ENCODE measurements at regions not wholly inside any gene's neighbourhood (a gene's known extent, or its start where the extent isn't known, plus 50 kb on each side); places are given as distances from the start of the nearest gene placed in this dataset.
"Not testable (repeated sequence)": the region's sequence is repeated elsewhere in the genome, so short reads cannot be mapped to it uniquely, and the experiment has no call there.

DNA sequence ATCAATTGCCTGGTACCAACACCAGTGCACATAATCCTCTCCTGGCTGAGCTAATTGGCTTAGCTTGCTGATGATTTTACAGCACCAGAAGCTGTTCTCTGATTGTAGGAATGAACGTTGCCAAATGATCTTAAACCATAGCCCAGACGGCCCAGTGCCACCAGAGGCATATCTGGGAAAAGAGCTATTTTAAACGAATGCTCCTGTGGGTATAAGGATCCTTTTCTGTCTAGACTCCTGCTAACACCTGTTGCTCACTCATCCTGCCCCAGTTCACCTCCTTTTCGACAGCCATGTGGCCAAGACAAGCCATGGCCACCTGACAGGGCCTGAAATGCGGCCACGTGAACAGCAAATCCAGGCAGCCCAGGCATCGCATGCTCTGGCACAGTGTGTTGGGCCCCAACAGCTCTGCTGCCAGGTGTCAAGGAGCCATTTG, 289.9 kb upstream of the SLC30A5 start:
- DNase-seq (ENCODE audit: low read depth), result no peak

- DNase-seq (ENCODE audit: low read depth), result no peak
Measured at GRCh38 chr5:68804343-68804742, 289.5 kb upstream of the SLC30A5 start.

- no peak for DNase-seq (ENCODE audit: low read depth)
Measured at GRCh38 chr5:68805444-68805843, 288.4 kb upstream of the SLC30A5 start.

GRCh38 chr5:68817632-68818031, 276.2 kb upstream of the SLC30A5 start:
- DNase-seq (ENCODE audit: low read depth), result no peak

DNA sequence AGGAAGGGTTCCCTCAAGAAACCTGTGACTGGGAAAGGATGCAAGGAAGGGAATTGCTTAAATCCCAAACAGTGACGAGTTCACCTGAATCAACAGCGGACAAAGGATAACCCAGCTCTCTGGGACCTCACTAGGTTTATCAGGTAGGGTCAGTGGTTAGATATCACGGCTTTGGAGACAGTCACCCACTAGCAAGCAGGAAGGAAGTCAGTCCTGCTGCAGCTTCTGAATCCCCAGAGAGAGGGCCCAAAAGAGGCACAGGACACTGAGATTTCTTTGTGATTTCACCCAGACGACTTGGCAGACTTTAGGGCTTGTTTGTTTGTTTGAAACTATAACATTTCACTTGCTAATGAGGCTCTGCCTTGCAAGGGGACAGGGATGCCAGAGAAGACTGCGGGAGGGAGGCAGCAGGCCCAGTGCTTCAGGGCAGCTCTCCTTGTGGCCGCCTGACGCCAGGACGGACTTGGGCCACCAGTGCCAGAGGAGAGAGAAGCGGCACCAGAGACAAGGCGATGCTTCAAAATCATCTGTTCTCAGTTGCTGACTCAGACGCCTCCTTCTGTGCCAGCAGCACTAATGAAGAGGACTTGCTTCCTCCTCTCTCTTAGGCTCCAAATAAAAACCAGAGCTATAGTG, 275.6 kb upstream of the SLC30A5 start:
- DNase-seq (ENCODE audit: low read depth), result no peak

GRCh38 chr5:68818870-68819269, 274.9 kb upstream of the SLC30A5 start:
- no peak for DNase-seq (ENCODE audit: low read depth)

DNA sequence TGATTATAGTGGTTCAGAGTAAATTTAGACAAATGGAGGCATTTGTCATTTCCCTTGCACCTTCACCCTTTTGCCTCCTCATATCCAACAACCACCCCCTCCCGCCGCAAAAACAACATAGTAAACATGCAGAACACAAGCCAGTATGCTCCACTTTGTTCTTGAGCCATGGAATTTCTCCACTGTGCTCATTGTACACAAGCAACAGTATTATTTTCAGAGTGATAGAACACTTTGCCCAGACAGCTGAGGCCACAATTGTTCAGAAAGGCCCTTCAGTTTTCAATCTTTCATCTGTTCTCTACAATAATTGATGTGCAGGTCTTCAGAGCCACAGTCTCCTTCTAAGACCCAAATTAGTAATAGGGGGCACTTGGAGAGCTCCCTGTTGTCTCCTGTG, 272.8 kb upstream of the SLC30A5 start:
- no peak for DNase-seq (ENCODE audit: low read depth)

- no peak for DNase-seq (ENCODE audit: low read depth)
Measured at GRCh38 chr5:68822796-68823195, 271.0 kb upstream of the SLC30A5 start.

- no peak for DNase-seq (ENCODE audit: low read depth)
Measured at GRCh38 chr5:68823301-68823700, 270.5 kb upstream of the SLC30A5 start.

DNA sequence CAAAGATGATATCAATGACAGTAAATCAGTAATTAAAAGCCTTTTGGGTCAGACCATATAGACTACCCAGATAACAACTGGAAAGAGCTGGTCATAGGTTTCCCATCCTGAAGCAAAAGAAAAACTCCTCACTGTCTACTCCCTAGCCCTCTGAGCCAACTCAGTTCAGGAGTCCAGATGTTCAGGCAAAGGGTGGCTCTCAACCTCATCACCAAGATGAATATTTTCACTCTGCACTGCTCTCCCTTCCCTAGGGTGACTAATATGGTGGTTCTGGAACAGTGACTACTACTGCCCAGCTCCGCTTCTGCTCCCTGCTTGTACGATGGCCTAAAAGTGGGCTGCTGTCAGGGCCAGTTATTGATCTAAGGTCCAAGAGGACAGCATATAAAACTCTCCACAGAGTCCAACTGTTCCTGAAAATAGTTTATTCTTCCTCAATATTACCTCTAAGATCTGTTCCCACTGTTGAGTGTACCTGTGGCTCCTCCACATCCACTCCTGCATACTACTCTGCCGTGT, 263.4 kb upstream of the SLC30A5 start:
- DNase-seq (ENCODE audit: low read depth), result no peak

GRCh38 chr5:68834491-68834981, 259.3 kb upstream of the SLC30A5 start:
- DNase-seq (ENCODE audit: low read depth), result no peak

DNA sequence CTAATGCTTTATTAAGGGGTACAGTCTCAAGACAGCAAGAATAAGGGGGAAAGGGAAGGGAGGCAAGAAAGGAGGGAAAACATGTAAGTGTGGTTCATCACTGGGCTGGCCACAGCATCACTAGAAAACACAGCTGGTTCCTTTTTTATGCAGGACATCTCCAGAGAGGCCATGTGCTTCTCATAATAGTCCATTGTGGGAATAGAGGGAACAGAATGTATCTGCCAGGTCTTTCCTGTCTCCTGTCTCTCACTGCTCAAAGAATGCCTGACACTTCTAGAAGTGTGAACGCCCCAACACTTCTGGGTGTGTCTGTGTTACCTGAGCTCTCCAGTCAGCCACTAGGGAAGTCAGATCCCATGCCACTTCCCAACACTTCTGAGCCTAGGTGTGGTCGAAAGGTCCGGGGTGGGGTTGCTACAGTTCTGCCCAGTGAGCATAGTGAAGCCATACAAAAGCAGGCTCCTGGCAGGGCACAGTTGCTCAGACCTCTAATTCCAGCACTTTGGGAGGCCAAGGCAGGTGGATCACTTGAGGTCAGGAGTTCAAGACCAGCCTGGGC, 255.6 kb upstream of the SLC30A5 start:
- no peak for DNase-seq (ENCODE audit: low read depth)

GRCh38 chr5:68839019-68839552, 254.7 kb upstream of the SLC30A5 start:
- no peak for DNase-seq (ENCODE audit: low read depth)

GRCh38 chr5:68843624-68844364, 250.0 kb upstream of the SLC30A5 start:
- DNase-seq (ENCODE audit: low read depth), result no peak

DNA sequence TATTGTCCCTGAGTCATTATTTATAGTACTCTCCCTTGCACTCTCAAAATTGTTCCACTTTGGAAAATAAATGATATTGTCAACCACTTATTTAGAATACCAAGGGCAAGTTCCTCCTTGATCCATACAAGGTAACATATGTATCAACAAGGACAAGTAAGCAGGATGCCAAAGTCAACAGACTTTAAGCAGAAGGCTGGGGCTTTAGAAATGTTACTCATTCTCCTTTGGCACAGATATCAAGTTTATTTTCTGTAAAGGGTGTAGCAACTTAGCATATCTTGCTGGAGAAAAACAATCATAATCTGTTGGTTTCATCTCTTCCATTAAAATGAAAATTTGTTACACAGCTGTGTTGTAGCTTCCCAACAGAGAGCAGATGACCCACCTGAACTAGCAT, 248.7 kb upstream of the SLC30A5 start:
- no peak for DNase-seq (ENCODE audit: low read depth)

GRCh38 chr5:68846828-68847227, 247.0 kb upstream of the SLC30A5 start:
- DNase-seq (ENCODE audit: low read depth), result no peak

DNA sequence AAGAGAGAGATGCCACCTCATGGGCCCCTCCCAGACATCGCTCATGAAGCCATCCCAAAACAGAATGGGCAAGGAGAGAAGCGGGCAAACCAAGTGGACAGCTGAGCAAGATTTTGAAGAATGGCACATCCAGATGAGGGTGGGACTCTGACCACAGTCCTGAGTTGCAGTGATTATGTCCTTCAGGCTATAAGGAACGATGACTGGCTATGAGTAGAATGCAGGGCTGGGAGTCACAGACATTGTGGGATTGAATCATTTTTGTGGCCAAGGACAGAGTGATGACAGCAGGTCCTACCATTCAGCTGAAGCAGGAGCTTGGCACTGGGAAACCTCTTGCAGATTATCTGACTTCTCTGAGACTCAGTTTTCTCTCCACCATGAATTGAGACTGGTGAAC, 245.7 kb upstream of the SLC30A5 start:
- DNase-seq (ENCODE audit: low read depth), result no peak

DNA sequence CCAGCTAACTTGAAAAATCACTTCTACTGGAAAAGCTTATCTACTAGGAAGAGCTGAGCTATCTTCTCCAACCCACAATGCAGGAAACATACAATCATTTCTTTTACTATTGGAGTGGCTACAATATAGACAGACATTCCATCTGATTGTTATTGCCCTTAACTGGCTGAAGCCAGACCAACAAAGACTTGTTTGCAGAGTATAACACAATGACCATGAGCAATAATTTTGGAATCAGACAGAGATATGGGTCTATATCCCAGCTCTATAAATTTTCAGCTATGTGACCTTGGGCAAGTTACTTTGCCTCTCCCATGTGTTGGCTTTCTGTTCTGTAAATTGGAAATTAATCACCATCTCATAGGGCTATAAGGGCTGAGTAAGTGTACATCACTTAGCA, 244.7 kb upstream of the SLC30A5 start:
- no peak for DNase-seq (ENCODE audit: low read depth)

DNA sequence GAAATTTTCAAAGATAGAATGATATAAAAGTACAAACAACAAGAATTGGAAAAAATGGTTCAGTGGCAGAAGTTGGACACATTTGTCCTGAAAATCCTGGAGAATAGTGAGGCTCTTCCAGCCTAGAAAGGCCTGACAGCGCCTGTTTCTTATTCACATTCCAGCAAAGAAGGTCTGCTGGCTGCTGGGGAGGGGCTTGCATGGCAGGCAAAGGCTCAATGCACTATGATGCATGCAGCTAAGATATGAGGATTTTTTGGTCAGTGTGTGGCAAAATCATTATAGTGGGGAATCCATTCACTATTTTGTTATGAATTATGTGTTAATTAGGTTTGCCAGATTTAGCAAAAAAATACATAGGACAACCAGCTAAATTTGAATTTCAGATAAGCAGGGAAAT, 243.9 kb upstream of the SLC30A5 start:
- no peak for DNase-seq (ENCODE audit: low read depth)

- no peak for DNase-seq (ENCODE audit: low read depth)
Measured at GRCh38 chr5:68861099-68861498, 232.7 kb upstream of the SLC30A5 start.

DNA sequence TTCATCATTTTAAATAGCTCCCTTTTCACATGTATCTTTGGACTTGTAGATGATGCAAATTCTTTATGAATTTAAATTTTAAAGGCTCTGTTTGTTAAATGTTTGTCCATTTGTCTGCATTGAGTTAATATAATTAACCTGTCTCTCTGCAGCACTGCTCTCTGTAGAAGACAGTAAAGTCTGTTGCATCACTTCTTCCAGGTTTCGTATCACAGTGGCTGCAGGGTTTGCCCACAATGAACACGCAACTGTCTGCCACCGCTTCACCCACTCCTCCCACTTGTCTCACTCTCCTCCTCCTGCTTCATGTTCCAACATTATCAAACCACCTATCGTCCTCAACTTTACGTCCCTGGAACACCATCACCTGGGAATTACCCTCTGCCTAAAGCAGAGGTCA, 231.3 kb upstream of the SLC30A5 start:
- DNase-seq (ENCODE audit: low read depth), result no peak

DNA sequence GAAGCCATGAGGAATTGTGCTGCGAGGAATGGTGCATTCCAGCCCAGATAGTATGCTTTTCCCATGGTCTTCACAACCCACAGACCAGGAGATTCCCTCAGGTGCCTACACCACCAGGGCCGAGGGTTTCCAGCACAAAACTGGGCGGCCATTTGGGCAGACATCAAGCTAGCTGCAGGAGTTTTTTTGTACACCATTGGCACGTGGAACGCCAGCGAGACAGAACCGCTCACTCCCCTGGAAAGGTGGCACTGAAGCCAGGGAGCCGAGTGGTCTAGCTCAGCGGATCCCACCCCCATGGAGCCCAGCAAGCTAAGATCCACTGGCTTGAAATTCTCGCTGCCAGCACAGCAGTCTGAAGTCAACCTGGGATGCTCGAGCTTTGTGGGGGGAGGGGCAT, 228.6 kb upstream of the SLC30A5 start:
- not testable (repeated sequence) for DNase-seq (ENCODE audit: low read depth)

Data from non-pigmented ciliary epithelial cell (primary cell).